ENCODE measurements at regions not wholly inside any gene's neighbourhood (a gene's known extent, or its start where the extent isn't known, plus 50 kb on each side); places are given as distances from the start of the nearest gene placed in this dataset.
"Not testable (repeated sequence)": the region's sequence is repeated elsewhere in the genome, so short reads cannot be mapped to it uniquely, and the experiment has no call there.

- no peak for ATAC-seq
- WGBS (ENCODE audit: insufficient coverage, low coverage, low lambda C conversion rate, missing lambda C conversion rate) = 79% methylated on average over 7 of the region's 14 CpGs
- H3K9me3 ChIP-seq = no peaks in the 10 kb centered on the region
Observed at GRCh38 chr9:129446828-129447550, 173.9 kb downstream of the C9orf50 start.

GRCh38 chr9:129445794-129446306 is 175.1 kb downstream of the C9orf50 start:
- H3K4me1 ChIP-seq = peaks cover 0 to 12% (median 0%) of the 10 kb centered on the region in 4 donors
- no peaks in the 10 kb centered on the region for H3K27me3 ChIP-seq
- TF ChIP-seq POLR2A (IDR thresholded peaks at IDR 0.05) (no peak), CTCF (IDR thresholded peaks at IDR 0.05) (no peak)
- ATAC-seq = no peak
- no peaks in the 10 kb centered on the region for H3K36me3 ChIP-seq
- DNase-seq = no peak
- H3K27ac ChIP-seq = no peak overlapping the region
- 81% methylated on average over 9 of the region's 10 CpGs for WGBS (ENCODE audit: insufficient coverage, low coverage, low lambda C conversion rate, missing lambda C conversion rate)
- intact Hi-C loops (cut with DNase I) = no loop called here
- H3K9me3 ChIP-seq = no peaks in the 10 kb centered on the region
- H3K4me3 ChIP-seq = no peak overlapping the region

More at GRCh38 chr9:129446828-129447550, 173.9 kb downstream of the C9orf50 start:
- no peak for TF ChIP-seq CTCF (IDR thresholded peaks at IDR 0.05)
- no peak for TF ChIP-seq POLR2A (IDR thresholded peaks at IDR 0.05)
- intact Hi-C loops (cut with DNase I) = no loop called here
- DNase-seq = no peak
- no peak overlapping the region for H3K4me3 ChIP-seq
- no peak overlapping the region for H3K27ac ChIP-seq
- H3K36me3 ChIP-seq = no peaks in the 10 kb centered on the region
- H3K4me1 ChIP-seq = peaks cover 0 to 12% (median 0%) of the 10 kb centered on the region in 4 donors
- H3K27me3 ChIP-seq = no peaks in the 10 kb centered on the region

- 91% methylated on average over 7 of the region's 8 CpGs for WGBS (ENCODE audit: insufficient coverage, low coverage, low lambda C conversion rate, missing lambda C conversion rate)
- not testable (repeated sequence) for ATAC-seq
Observed at GRCh38 chr9:129443515-129444164, 177.3 kb downstream of the C9orf50 start.

GRCh38 chr9:129442803-129443511 is 177.9 kb downstream of the C9orf50 start:
- no peak overlapping the region for H3K4me3 ChIP-seq
- DNase-seq (peak; percentile 75 to 90 (median 88)), ATAC-seq (peak; percentile 92 to 95 (median 93))
- H3K27ac ChIP-seq = peak overlapping the region in 2 of 3 donors; percentile 19 to 68
- no peaks in the 10 kb centered on the region for H3K27me3 ChIP-seq
- intact Hi-C loops (cut with DNase I) = no loop called here
- TF ChIP-seq CTCF (IDR thresholded peaks at IDR 0.05) (no peak), POLR2A (IDR thresholded peaks at IDR 0.05) (no peak)
- H3K36me3 ChIP-seq = no peaks in the 10 kb centered on the region
- no peaks in the 10 kb centered on the region for H3K9me3 ChIP-seq
- peaks cover 0 to 17% (median 2%) of the 10 kb centered on the region in 4 donors for H3K4me1 ChIP-seq
- WGBS (ENCODE audit: insufficient coverage, low coverage, low lambda C conversion rate, missing lambda C conversion rate) = 30% methylated on average over 13 of the region's 13 CpGs

More at GRCh38 chr9:129443515-129444164, 177.3 kb downstream of the C9orf50 start:
- H3K36me3 ChIP-seq; H3K4me3 ChIP-seq; H3K9me3 ChIP-seq; H3K27me3 ChIP-seq; intact Hi-C loops (cut with DNase I); DNase-seq: not testable (repeated sequence)
- Histone ChIP-seq H3K4me1 (peaks cover 0 to 12% (median 0%) of the 10 kb centered on the region in 4 donors), H3K27ac (peak overlapping the region in 1 of 3 donors; percentile 68)
